ENCODE measurements at regions not wholly inside any gene's neighbourhood (a gene's known extent, or its start where the extent isn't known, plus 50 kb on each side); places are given as distances from the start of the nearest gene placed in this dataset.

DNA sequence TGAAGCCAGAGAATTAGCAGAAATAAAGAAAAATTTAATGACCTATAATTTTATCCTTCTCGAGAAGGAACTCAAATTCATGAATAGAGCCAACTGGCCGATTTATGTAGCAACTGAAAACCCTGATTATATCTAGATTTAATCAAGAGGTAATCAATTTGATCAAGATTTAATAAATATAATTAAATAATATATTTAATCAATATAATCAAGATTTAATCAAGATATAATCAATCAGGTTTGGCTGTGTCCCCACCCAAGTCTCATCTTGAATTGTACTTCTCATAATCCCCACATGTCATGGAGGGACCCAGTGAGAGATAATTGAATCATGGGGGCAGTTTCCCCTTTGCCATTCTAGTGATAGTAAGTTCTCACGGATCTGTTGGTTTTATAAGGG, 181.2 kb upstream of the CDIN1 start:
- TF ChIP-seq, protein P1, sequence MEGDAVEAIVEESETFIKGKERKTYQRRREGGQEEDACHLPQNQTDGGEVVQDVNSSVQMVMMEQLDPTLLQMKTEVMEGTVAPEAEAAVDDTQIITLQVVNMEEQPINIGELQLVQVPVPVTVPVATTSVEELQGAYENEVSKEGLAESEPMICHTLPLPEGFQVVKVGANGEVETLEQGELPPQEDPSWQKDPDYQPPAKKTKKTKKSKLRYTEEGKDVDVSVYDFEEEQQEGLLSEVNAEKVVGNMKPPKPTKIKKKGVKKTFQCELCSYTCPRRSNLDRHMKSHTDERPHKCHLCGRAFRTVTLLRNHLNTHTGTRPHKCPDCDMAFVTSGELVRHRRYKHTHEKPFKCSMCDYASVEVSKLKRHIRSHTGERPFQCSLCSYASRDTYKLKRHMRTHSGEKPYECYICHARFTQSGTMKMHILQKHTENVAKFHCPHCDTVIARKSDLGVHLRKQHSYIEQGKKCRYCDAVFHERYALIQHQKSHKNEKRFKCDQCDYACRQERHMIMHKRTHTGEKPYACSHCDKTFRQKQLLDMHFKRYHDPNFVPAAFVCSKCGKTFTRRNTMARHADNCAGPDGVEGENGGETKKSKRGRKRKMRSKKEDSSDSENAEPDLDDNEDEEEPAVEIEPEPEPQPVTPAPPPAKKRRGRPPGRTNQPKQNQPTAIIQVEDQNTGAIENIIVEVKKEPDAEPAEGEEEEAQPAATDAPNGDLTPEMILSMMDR (conservative IDR thresholded peaks at IDR 0.05; ENCODE audit: low read depth, low read length): no peak
- DNase-seq (ENCODE audit: low read depth): no peak
- H3K4me3 ChIP-seq (ENCODE audit: low read length): no peak overlapping the region

DNA sequence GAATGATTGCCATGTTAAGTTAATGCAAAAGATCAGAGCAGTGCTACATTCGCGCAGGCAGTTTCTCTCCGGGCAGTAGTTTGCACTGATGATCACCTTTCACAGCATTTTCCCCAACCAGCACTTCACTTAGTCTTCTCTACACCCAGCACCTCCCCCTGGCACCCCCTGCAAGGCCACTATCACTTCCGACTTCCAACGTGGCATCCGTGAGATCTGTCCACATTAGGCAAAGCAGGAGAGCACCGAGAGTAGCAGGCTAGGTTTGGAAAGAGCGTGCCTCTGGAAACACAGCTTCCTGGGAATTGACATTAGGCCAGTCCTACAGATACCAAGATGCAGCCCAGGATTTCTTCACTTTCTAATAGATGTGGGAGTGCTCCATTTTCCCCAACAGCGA, 180.2 kb upstream of the CDIN1 start:
- DNase-seq (ENCODE audit: low read depth): no peak
- H3K4me3 ChIP-seq (ENCODE audit: low read length): no peak overlapping the region
- TF ChIP-seq, protein P1 (conservative IDR thresholded peaks at IDR 0.05; ENCODE audit: low read depth, low read length): no peak

GRCh38 chr15:36400936-36401585, 178.4 kb upstream of the CDIN1 start:
- TF ChIP-seq, protein P1 (conservative IDR thresholded peaks at IDR 0.05; ENCODE audit: low read depth, low read length): no peak
- no peak overlapping the region for H3K4me3 ChIP-seq (ENCODE audit: low read length)
- no peak for DNase-seq (ENCODE audit: low read depth)

- TF ChIP-seq, protein P1 (conservative IDR thresholded peaks at IDR 0.05; ENCODE audit: low read depth, low read length): no peak
- no peak for DNase-seq (ENCODE audit: low read depth)
- H3K4me3 ChIP-seq (ENCODE audit: low read length): no peak overlapping the region
Observed at GRCh38 chr15:36401586-36401966, 177.8 kb upstream of the CDIN1 start.

DNA sequence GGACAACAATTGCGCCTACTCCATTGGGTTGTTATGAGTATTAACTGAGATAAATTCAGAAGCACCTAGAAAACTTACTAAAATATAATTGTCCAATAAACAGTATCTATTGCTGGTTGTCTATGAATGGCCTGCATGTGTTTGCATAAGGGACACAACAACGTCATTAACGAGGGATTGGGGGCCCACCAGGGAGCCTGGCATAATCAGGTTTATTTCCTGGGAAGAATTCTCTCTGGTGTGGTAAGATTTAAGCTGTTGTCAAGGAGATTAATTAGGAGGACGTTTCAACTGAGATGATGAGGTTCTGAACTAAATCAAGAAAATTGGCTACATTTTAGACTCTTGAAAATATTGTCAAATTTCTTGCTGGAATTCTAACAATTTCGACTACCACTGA, 176.1 kb upstream of the CDIN1 start:
- no peak for DNase-seq (ENCODE audit: low read depth)
- TF ChIP-seq, protein P1 (conservative IDR thresholded peaks at IDR 0.05; ENCODE audit: low read depth, low read length): no peak
- H3K4me3 ChIP-seq (ENCODE audit: low read length): no peak overlapping the region

- no peak overlapping the region for H3K4me3 ChIP-seq (ENCODE audit: low read length)
- DNase-seq (ENCODE audit: low read depth): no peak
Observed at GRCh38 chr15:36406366-36406765, 173.1 kb upstream of the CDIN1 start.

GRCh38 chr15:36406911-36407310, 172.5 kb upstream of the CDIN1 start:
- TF ChIP-seq, protein P1 (conservative IDR thresholded peaks at IDR 0.05; ENCODE audit: low read depth, low read length): no peak
- no peak overlapping the region for H3K4me3 ChIP-seq (ENCODE audit: low read length)
- DNase-seq (ENCODE audit: low read depth): no peak

More at GRCh38 chr15:36406366-36406765, 173.1 kb upstream of the CDIN1 start:
- TF ChIP-seq, protein P1 (conservative IDR thresholded peaks at IDR 0.05; ENCODE audit: low read depth, low read length): no peak

Data from retinal pigment epithelial cell (primary cell).